CD14-positive monocyte (primary cell): ENCODE measurements at regions not wholly inside any gene's neighbourhood (a gene's known extent, or its start where the extent isn't known, plus 50 kb on each side); places are given as distances from the start of the nearest gene placed in this dataset.

Source experiments
- DNase-seq, 3 donors: peaks; one replicate each; pipeline ENCODE4 v3.0.0-alpha.2; 2011 to 2022
- H2AFZ ChIP-seq: 2 replicates; pipeline ENCODE4 v1.6.0; 2012; ENCODE audit warnings: mild to moderate bottlenecking, low read depth, low read length, inconsistent platforms; ENCODE audit not compliant: insufficient read depth, poor library complexity, severe bottlenecking
- H3K27ac ChIP-seq, 2 donors: 1 replicate in 1 of 2; 2 replicates in 1 of 2; pipeline ENCODE4 v1.5.1; 2012 to 2013; ENCODE audit warnings: low read length in 2 of 2, control low read depth in 1 of 2, inconsistent platforms in 1 of 2, low read depth in 1 of 2, mild to moderate bottlenecking in 1 of 2
- H3K27me3 ChIP-seq, 2 donors: one replicate each; pipeline versions ENCODE4 v1.6.0 to v1.6.1; 2011 to 2013; ENCODE audit warnings: low read length in 2 of 2; ENCODE audit not compliant: control insufficient read depth in 2 of 2, insufficient read depth in 2 of 2
- H3K36me3 ChIP-seq, 2 donors: replicated peaks in 1 of 2; 1 replicate in 1 of 2; 2 replicates in 1 of 2; pipeline versions ENCODE4 v1.5.1 to v1.6.1; 2012 to 2013; ENCODE audit warnings: low read length in 2 of 2, control low read depth in 1 of 2, inconsistent platforms in 1 of 2, mild to moderate bottlenecking in 1 of 2; ENCODE audit not compliant: insufficient read depth in 2 of 2, control insufficient read depth in 1 of 2
- H3K4me1 ChIP-seq, 2 donors: 1 replicate in 1 of 2; 2 replicates in 1 of 2; pipeline versions ENCODE4 v1.5.1 to v1.6.1; 2012 to 2013; ENCODE audit warnings: low read length in 2 of 2, control low read depth in 1 of 2, inconsistent platforms in 1 of 2, mild to moderate bottlenecking in 1 of 2, moderate library complexity in 1 of 2; ENCODE audit not compliant: insufficient read depth in 2 of 2, control insufficient read depth in 1 of 2
- H3K4me2 ChIP-seq: replicated peaks from 2 replicates; pipeline ENCODE3; 2012; ENCODE audit warnings: low read length, moderate library complexity, mild to moderate bottlenecking; ENCODE audit not compliant: poor library complexity, severe bottlenecking; ENCODE audit errors: extremely low read depth
- H3K4me3 ChIP-seq, 3 experiments: fragments of 200-600 bp in 1 of 3; sonication (generic) in 1 of 3; replicated peaks in 1 of 3; 1 replicate in 2 of 3; 2 replicates in 1 of 3; pipeline ENCODE4 v1.5.1; 2011 to 2013; ENCODE audit warnings: low read length in 3 of 3, mild to moderate bottlenecking in 3 of 3, control low read depth in 2 of 3, low read depth in 2 of 3, inconsistent platforms in 1 of 3, moderate library complexity in 1 of 3
- H3K79me2 ChIP-seq: 2 replicates; pipeline ENCODE4 v1.6.0; 2012; ENCODE audit warnings: mild to moderate bottlenecking, control low read depth, inconsistent platforms, low read length, moderate library complexity; ENCODE audit not compliant: insufficient read depth
- H3K9ac ChIP-seq: 2 replicates; pipeline ENCODE4 v1.6.0; 2017; ENCODE audit warnings: low read length, mild to moderate bottlenecking; ENCODE audit not compliant: insufficient read depth, poor library complexity, severe bottlenecking
- H3K9me3 ChIP-seq, 2 donors: replicated peaks in 1 of 2; 1 replicate in 1 of 2; 2 replicates in 1 of 2; pipeline versions ENCODE4 v1.5.1 to v1.6.1; 2012 to 2013; ENCODE audit warnings: low read length in 2 of 2, control low read depth in 1 of 2; ENCODE audit not compliant: control insufficient read depth in 1 of 2, insufficient read depth in 1 of 2
- H4K20me1 ChIP-seq: 2 replicates; pipeline ENCODE4 v1.6.0; 2012; ENCODE audit warnings: mild to moderate bottlenecking, low read length, control low read depth, moderate library complexity; ENCODE audit not compliant: insufficient read depth
- H3K27ac Mint-ChIP-seq, 7 donors: one replicate each; pipeline ENCODE4 v1.8.0; 2020; ENCODE audit warnings: mild to moderate bottlenecking in 7 of 7, mixed read lengths in 7 of 7, moderate library complexity in 6 of 7, inconsistent platforms in 2 of 7
- H3K27me3 Mint-ChIP-seq, 3 donors: one replicate each; pipeline ENCODE4 v1.8.0; 2021 to 2022; ENCODE audit warnings: low read depth in 3 of 3, mild to moderate bottlenecking in 3 of 3, mixed read lengths in 3 of 3, moderate library complexity in 3 of 3, inconsistent platforms in 1 of 3
- H3K36me3 Mint-ChIP-seq, 2 donors: one replicate each; pipeline ENCODE4 v1.8.0; 2020; ENCODE audit warnings: mixed read lengths in 2 of 2, inconsistent platforms in 1 of 2, mild to moderate bottlenecking in 1 of 2
- H3K4me1 Mint-ChIP-seq: one replicate; pipeline ENCODE4 v1.8.0; 2020; ENCODE audit warnings: mild to moderate bottlenecking, mixed read lengths
- H3K4me3 Mint-ChIP-seq, 2 donors: one replicate each; pipeline ENCODE4 v1.8.0; 2020; ENCODE audit warnings: mild to moderate bottlenecking in 2 of 2, mixed read lengths in 2 of 2, moderate library complexity in 1 of 2
- H3K9me3 Mint-ChIP-seq, 7 donors: one replicate each; pipeline ENCODE4 v1.8.0; 2020 to 2022; ENCODE audit warnings: mixed read lengths in 7 of 7, mild to moderate bottlenecking in 6 of 7, moderate library complexity in 6 of 7, inconsistent platforms in 2 of 7
- WGBS: methylation state at CpG from one replicate; pipeline ENCODE4 v1.1.5; 2013; ENCODE audit warnings: missing lambda C conversion rate; ENCODE audit not compliant: insufficient coverage; 5-methylcytosine and 5-hydroxymethylcytosine counted together
- intact Hi-C, 2 donors: fragments of 100-400 bp; cut with micrococcal nuclease; formaldehyde crosslinking; loops; one replicate each; pipeline versions ENCODE4 v1.15.0 to v1.15.1; 2023
- TF ChIP-seq, protein P1 (sequence below): fragments of 200-600 bp; IDR thresholded peaks from one replicate; pipeline ENCODE4 v1.8.0; 2022; ENCODE audit warnings: antibody characterized with exemption, mild to moderate bottlenecking

DNA sequence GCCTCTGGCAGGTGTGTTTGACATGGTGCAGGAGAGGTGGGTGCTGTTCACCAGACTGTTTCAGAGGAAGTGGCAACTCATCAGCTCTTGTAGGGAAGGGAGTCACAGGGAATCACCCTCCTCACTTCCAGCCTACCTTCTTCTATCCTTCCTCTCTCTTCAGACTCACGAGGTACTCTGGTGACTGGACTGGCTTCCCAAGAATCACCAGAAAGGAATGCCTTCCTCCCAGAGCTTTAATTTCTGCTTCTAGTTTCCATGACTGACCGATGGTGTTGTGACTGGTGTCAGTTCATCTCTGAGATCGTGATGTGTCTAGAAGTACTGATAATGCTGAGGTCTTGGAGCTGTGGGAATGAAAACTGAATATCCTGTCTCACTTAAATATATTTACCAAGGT, 247.3 kb downstream of the KCTD12 start:
- H3K36me3 Mint-ChIP-seq, result no peaks in the 10 kb centered on the region
- no CpG with 5 or more reads among the region's 3 CpGs for WGBS

DNA sequence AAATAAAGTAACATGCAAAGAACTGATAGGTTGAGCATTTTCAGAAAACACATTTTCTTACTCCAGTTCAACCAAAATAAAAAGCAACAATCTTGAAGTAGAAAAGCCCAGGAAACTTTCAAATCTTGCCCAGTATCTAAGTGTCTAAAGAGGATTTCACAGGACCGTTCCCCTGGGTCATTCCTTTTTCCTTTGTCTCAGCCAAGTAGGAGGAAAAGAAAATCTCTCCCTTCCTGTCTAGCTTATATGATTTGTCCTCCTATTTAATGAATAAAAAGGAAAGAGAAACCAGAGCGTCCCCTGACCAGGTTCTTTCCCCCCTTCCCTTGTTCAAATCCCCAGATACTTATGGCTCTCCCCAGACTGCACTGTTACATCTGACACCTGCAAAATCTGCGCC, 248.0 kb downstream of the KCTD12 start:
- Histone ChIP-seq H2AFZ (no peak overlapping the region), H3K9me3 (no peaks in the 10 kb centered on the region), H3K36me3 (no peaks in the 10 kb centered on the region), H3K27ac (no peak overlapping the region), H3K27me3 (no peaks in the 10 kb centered on the region), H3K79me2 (no peaks in the 10 kb centered on the region), H3K4me1 (no peaks in the 10 kb centered on the region), H3K4me3 (no peak overlapping the region), H4K20me1 (no peaks in the 10 kb centered on the region), H3K9ac (no peak overlapping the region), H3K4me2 (no peak overlapping the region)
- DNase-seq, result no peak
- Mint-ChIP-seq H3K27ac (no peak overlapping the region), H3K4me3 (no peak overlapping the region), H3K9me3 (peaks cover 0 to 3% (median 0%) of the 10 kb centered on the region in 7 donors), H3K27me3 (peaks cover 0 to 3% (median 1%) of the 10 kb centered on the region in 3 donors), H3K4me1 (no peaks in the 10 kb centered on the region), H3K36me3 (no peaks in the 10 kb centered on the region)
- TF ChIP-seq, protein P1, sequence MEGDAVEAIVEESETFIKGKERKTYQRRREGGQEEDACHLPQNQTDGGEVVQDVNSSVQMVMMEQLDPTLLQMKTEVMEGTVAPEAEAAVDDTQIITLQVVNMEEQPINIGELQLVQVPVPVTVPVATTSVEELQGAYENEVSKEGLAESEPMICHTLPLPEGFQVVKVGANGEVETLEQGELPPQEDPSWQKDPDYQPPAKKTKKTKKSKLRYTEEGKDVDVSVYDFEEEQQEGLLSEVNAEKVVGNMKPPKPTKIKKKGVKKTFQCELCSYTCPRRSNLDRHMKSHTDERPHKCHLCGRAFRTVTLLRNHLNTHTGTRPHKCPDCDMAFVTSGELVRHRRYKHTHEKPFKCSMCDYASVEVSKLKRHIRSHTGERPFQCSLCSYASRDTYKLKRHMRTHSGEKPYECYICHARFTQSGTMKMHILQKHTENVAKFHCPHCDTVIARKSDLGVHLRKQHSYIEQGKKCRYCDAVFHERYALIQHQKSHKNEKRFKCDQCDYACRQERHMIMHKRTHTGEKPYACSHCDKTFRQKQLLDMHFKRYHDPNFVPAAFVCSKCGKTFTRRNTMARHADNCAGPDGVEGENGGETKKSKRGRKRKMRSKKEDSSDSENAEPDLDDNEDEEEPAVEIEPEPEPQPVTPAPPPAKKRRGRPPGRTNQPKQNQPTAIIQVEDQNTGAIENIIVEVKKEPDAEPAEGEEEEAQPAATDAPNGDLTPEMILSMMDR, result no peak
- no CpG with 5 or more reads among the region's 3 CpGs for WGBS
- intact Hi-C loops, result no loop called here

More for the DNA sequence above, 247.3 kb downstream of the KCTD12 start:
- no peak for DNase-seq
- Histone ChIP-seq H3K9ac (no peak overlapping the region), H3K79me2 (no peaks in the 10 kb centered on the region), H3K4me3 (no peak overlapping the region), H3K27ac (no peak overlapping the region), H3K36me3 (no peaks in the 10 kb centered on the region), H3K27me3 (no peaks in the 10 kb centered on the region), H3K9me3 (no peaks in the 10 kb centered on the region), H3K4me2 (no peak overlapping the region), H2AFZ (no peak overlapping the region), H3K4me1 (no peaks in the 10 kb centered on the region), H4K20me1 (no peaks in the 10 kb centered on the region)
- peaks cover 0 to 3% (median 0%) of the 10 kb centered on the region in 7 donors for H3K9me3 Mint-ChIP-seq
- peaks cover 0 to 3% (median 1%) of the 10 kb centered on the region in 3 donors for H3K27me3 Mint-ChIP-seq
- intact Hi-C loops, result no loop called here
- no peak overlapping the region for H3K27ac Mint-ChIP-seq
- H3K4me1 Mint-ChIP-seq, result no peaks in the 10 kb centered on the region
- TF ChIP-seq, protein P1, result no peak
- no peak overlapping the region for H3K4me3 Mint-ChIP-seq
